ENCODE measurements at regions not wholly inside any gene's neighbourhood (a gene's known extent, or its start where the extent isn't known, plus 50 kb on each side); places are given as distances from the start of the nearest gene placed in this dataset.

- H4K5ac ChIP-seq (ENCODE audit: low read depth, low read length): peak overlapping the region; percentile 63; the same call in 1 of the 2 replicates
- H3K23ac ChIP-seq (ENCODE audit: low read depth, low read length): no peak overlapping the region
- dilution Hi-C loops (cut with HindIII; ENCODE audit: low sequenced_read_pairs, unreplicated experiment): no loop called here
- H2AFZ ChIP-seq (replicated peaks; ENCODE audit: low read length, poor library complexity): no peak overlapping the region
- POLR2A ChIA-PET (ENCODE audit: unreplicated experiment): no interaction called here
- no peak overlapping the region for H2BK5ac ChIP-seq (ENCODE audit: low read depth, low read length, poor library complexity, severe bottlenecking)
- no peak overlapping the region for H3K4me2 ChIP-seq (ENCODE audit: low read depth, low read length)
- no peaks in the 10 kb centered on the region for H4K20me1 ChIP-seq (ENCODE audit: insufficient read depth, low read length)
- H2BK20ac ChIP-seq (ENCODE audit: low read depth, low read length): peak overlapping the region; percentile 5; the same call in 1 of the 2 replicates
- no peak overlapping the region; the same call in 1 of the 2 replicates for H4K91ac ChIP-seq (ENCODE audit: insufficient read depth, low read depth, low read length)
- H3K4me1 ChIP-seq (ENCODE audit: control insufficient read depth, insufficient read depth, low read length): peaks cover 10% of the 10 kb centered on the region
- no peaks in the 10 kb centered on the region for H3K27me3 ChIP-seq (ENCODE audit: control insufficient read depth, insufficient read depth, low read length)
- no peak overlapping the region for H3K4ac ChIP-seq (ENCODE audit: low read depth, low read length)
- H3K18ac ChIP-seq (ENCODE audit: low read depth, low read length): peak overlapping the region; percentile 81
- in situ Hi-C loops (cut with MboI; ENCODE audit: low sequenced_read_pairs): no loop called here
- H2BK120ac ChIP-seq (ENCODE audit: low read depth, low read length): no peak overlapping the region
- no peak overlapping the region for H3K56ac ChIP-seq (ENCODE audit: extremely low read depth, insufficient read depth, low read length)
- H3K4me3 ChIP-seq (ENCODE audit: insufficient read depth, low read depth, low read length): no peak overlapping the region
- CTCF ChIA-PET: interaction anchor here (0.6 kb wide), 1 partner anchor 41 kb away, joined by 4 read pairs; no protein-coding TSS in a partner anchor
- no peak overlapping the region for H2AK5ac ChIP-seq (ENCODE audit: low read depth, low read length)
- H3K9me1 ChIP-seq (ENCODE audit: insufficient read depth, low read length): peaks cover 2% of the 10 kb centered on the region; the same call in 1 of the 2 replicates
- H3K79me1 ChIP-seq (ENCODE audit: low read depth in 1 of 2, low read length in 2 of 2): no peaks in the 10 kb centered on the region
- no peaks in the 10 kb centered on the region for H3K36me3 ChIP-seq (ENCODE audit: control insufficient read depth, insufficient read depth, low read length)
- TF ChIP-seq MAZ (IDR thresholded peaks at IDR 0.05; ENCODE audit: borderline replicate concordance, low read depth, low read length) (no peak), ELK1 (IDR thresholded peaks at IDR 0.05; ENCODE audit: borderline replicate concordance, low read depth, low read length) (no peak), CTCF (conservative IDR thresholded peaks at IDR 0.05; ENCODE audit: low read depth, low read length) (no peak), BHLHE40 (IDR thresholded peaks at IDR 0.05; ENCODE audit: low read depth, low read length) (no peak), CHD1 (IDR thresholded peaks at IDR 0.05; ENCODE audit: low read depth, low read length) (no peak), MAFK (IDR thresholded peaks at IDR 0.05; ENCODE audit: low read depth, low read length) (no peak), FOS (IDR thresholded peaks at IDR 0.05; ENCODE audit: low read depth, low read length) (no peak), NFE2L2 (IDR thresholded peaks at IDR 0.05; ENCODE audit: low read depth, low read length) (no peak), USF2 (IDR thresholded peaks at IDR 0.05; ENCODE audit: low read depth, low read length) (no peak), CEBPB (IDR thresholded peaks at IDR 0.05; ENCODE audit: low read depth, low read length) (no peak), POLR2A (IDR thresholded peaks at IDR 0.05; ENCODE audit: low read depth, low read length) (no peak), RCOR1 (IDR thresholded peaks at IDR 0.05; ENCODE audit: insufficient replicate concordance, low read length) (no peak), SMC3 (IDR thresholded peaks at IDR 0.05; ENCODE audit: low read depth, low read length) (no peak), RAD21 (IDR thresholded peaks at IDR 0.05; ENCODE audit: low read length) (no peak)
- no peak overlapping the region for H3K9ac ChIP-seq (ENCODE audit: low read depth, low read length)
- no peak overlapping the region for H2AK9ac ChIP-seq (replicated peaks; ENCODE audit: low read depth, low read length, poor library complexity)
- no peaks in the 10 kb centered on the region for H3K9me3 ChIP-seq (ENCODE audit: control insufficient read depth, insufficient read depth, low read length)
- no peak overlapping the region for H3K27ac ChIP-seq (ENCODE audit: insufficient read depth, low read length)
- H4K8ac ChIP-seq (ENCODE audit: low read depth in 2 of 2, low read length in 2 of 2): 0 out of 4 replicates have a peak overlapping the region, but pooled peaks of 1 of the 2 experiments have one; percentile 36
- intact Hi-C loops (cut with micrococcal nuclease): no loop called here
- no TSS peak for BruUV-seq (replicated peaks)
- ATAC-seq (ENCODE audit: low read depth): 0 out of 2 replicates have a peak, but pooled peaks have one; percentile 13
- no peak overlapping the region for H3K14ac ChIP-seq (replicated peaks; ENCODE audit: low read depth, low read length)
- no peak for DNase-seq
- peak overlapping the region; percentile 2; the same call in 1 of the 3 replicates for H2BK15ac ChIP-seq (ENCODE audit: low read depth, low read length)
These were observed 61.7 kb downstream of the XCL2 start for GRCh38 chr1:168482106-168482505.
